GM12891 (cell line): ENCODE measurements at regions not wholly inside any gene's neighbourhood (a gene's known extent, or its start where the extent isn't known, plus 50 kb on each side); places are given as distances from the start of the nearest gene placed in this dataset.

Experiments used
- DNase-seq: peaks from one replicate; pipeline ENCODE4 v3.0.0; 2011; ENCODE audit warnings: low spot score; ENCODE audit not compliant: insufficient read length
- FAIRE-seq: peaks from 2 replicates; lab custom pipeline; 2011; peaks lifted over from hg19 to GRCh38; lab: Jason Lieb, UNC
- PAX5 ChIP-seq: IDR thresholded peaks from 2 replicates; pipeline ENCODE4 v1.6.1; 2011; ENCODE audit warnings: low read length, moderate library complexity, mild to moderate bottlenecking; ENCODE audit not compliant: insufficient read depth, severe bottlenecking
- POLR2A ChIP-seq: IDR thresholded peaks from 2 replicates; pipeline ENCODE4 v1.6.1; 2011; ENCODE audit warnings: low read depth, low read length, control low read depth
- POLR2AphosphoS5 ChIP-seq: IDR thresholded peaks from 2 replicates; pipeline ENCODE4 v1.6.1; 2011; ENCODE audit warnings: low read depth, low read length, control low read depth
- POU2F2 ChIP-seq: IDR thresholded peaks from 2 replicates; pipeline ENCODE4 v1.6.1; 2011; ENCODE audit warnings: low read depth, mild to moderate bottlenecking, control low read depth, low read length, moderate library complexity
- SPI1 ChIP-seq: IDR thresholded peaks from 2 replicates; pipeline ENCODE4 v1.6.1; 2011; ENCODE audit warnings: low read depth, low read length, control low read depth
- TAF1 ChIP-seq: IDR thresholded peaks from 2 replicates; pipeline ENCODE4 v1.6.1; 2011; ENCODE audit warnings: low read depth, low read length, control low read depth

- TF ChIP-seq PAX5, result no peak
- no peak for TF ChIP-seq POU2F2
- TF ChIP-seq POLR2AphosphoS5, result no peak
- TF ChIP-seq TAF1, result no peak
- no peak for TF ChIP-seq SPI1
- no peak for TF ChIP-seq POLR2A
- FAIRE-seq, result no peak
Measured at GRCh38 chr3:105222568-105223093, 144.1 kb upstream of the ALCAM start.

GRCh38 chr3:105223815-105224214 lies 142.9 kb upstream of the ALCAM start:
- TF ChIP-seq POLR2A (no peak), PAX5 (no peak), POLR2AphosphoS5 (no peak), SPI1 (no peak), TAF1 (no peak), POU2F2 (no peak)
- DNase-seq (no peak), FAIRE-seq (no peak)

More at GRCh38 chr3:105222568-105223093, 144.1 kb upstream of the ALCAM start:
- no peak for DNase-seq

- FAIRE-seq, result no peak
- no peak for DNase-seq
- TF ChIP-seq POLR2AphosphoS5 (no peak), POLR2A (no peak), SPI1 (no peak), POU2F2 (no peak), TAF1 (no peak), PAX5 (no peak)
Measured at GRCh38 chr3:105228696-105229095, 138.0 kb upstream of the ALCAM start.

GRCh38 chr3:105232553-105232952 lies 134.2 kb upstream of the ALCAM start:
- TF ChIP-seq POU2F2 (no peak), PAX5 (no peak), SPI1 (no peak), POLR2AphosphoS5 (no peak), POLR2A (no peak), TAF1 (no peak)
- no peak for FAIRE-seq
- no peak for DNase-seq

- DNase-seq (no peak), FAIRE-seq (no peak)
- TF ChIP-seq POLR2AphosphoS5 (no peak), POU2F2 (no peak), PAX5 (no peak), SPI1 (no peak), POLR2A (no peak), TAF1 (no peak)
Measured at GRCh38 chr3:105233010-105233409, 133.7 kb upstream of the ALCAM start.

- no peak for FAIRE-seq
Measured at GRCh38 chr3:105235221-105235620, 131.5 kb upstream of the ALCAM start.

GRCh38 chr3:105235785-105236184 lies 130.9 kb upstream of the ALCAM start:
- DNase-seq, result no peak
- TF ChIP-seq SPI1, result no peak
- TF ChIP-seq PAX5, result no peak
- TF ChIP-seq POLR2AphosphoS5, result no peak
- no peak for TF ChIP-seq TAF1
- TF ChIP-seq POU2F2, result no peak
- TF ChIP-seq POLR2A, result no peak
- no peak for FAIRE-seq

More at GRCh38 chr3:105235221-105235620, 131.5 kb upstream of the ALCAM start:
- TF ChIP-seq PAX5 (no peak), POU2F2 (no peak), TAF1 (no peak), POLR2A (no peak), SPI1 (no peak), POLR2AphosphoS5 (no peak)
- DNase-seq, result no peak

GRCh38 chr3:105238367-105238766 lies 128.3 kb upstream of the ALCAM start:
- TF ChIP-seq PAX5, result no peak
- TF ChIP-seq SPI1, result no peak
- no peak for TF ChIP-seq POLR2A
- TF ChIP-seq POU2F2, result no peak
- no peak for TF ChIP-seq POLR2AphosphoS5
- no peak for TF ChIP-seq TAF1
- FAIRE-seq (no peak), DNase-seq (no peak)

- no peak for TF ChIP-seq POLR2A
Measured at GRCh38 chr3:105243076-105243475, 123.6 kb upstream of the ALCAM start.

GRCh38 chr3:105246536-105246935 lies 120.2 kb upstream of the ALCAM start:
- no peak for DNase-seq
- FAIRE-seq, result no peak

More at GRCh38 chr3:105243076-105243475, 123.6 kb upstream of the ALCAM start:
- no peak for FAIRE-seq
- no peak for DNase-seq

GRCh38 chr3:105253225-105253624 lies 113.5 kb upstream of the ALCAM start:
- FAIRE-seq (no peak), DNase-seq (no peak)
- TF ChIP-seq PAX5, result no peak
- no peak for TF ChIP-seq SPI1
- TF ChIP-seq POLR2A, result no peak
- TF ChIP-seq POLR2AphosphoS5, result no peak
- TF ChIP-seq TAF1, result no peak
- no peak for TF ChIP-seq POU2F2

More at GRCh38 chr3:105246536-105246935, 120.2 kb upstream of the ALCAM start:
- TF ChIP-seq SPI1 (no peak), POLR2AphosphoS5 (no peak), POU2F2 (no peak)
